GM19035 (cell line): ENCODE measurements at regions not wholly inside any gene's neighbourhood (a gene's known extent, or its start where the extent isn't known, plus 50 kb on each side); places are given as distances from the start of the nearest gene placed in this dataset.
"Not testable (repeated sequence)": the region's sequence is repeated elsewhere in the genome, so short reads cannot be mapped to it uniquely, and the experiment has no call there.

Experiments
- ATAC-seq: cut with Tn5 transposase; IDR thresholded peaks from one replicate; pipeline ENCODE4 v1.9.1; 2021; ENCODE audit not compliant: unreplicated experiment

GRCh38 chr6:80594461-80594860 lies 488.0 kb downstream of the BCKDHB start:
- no peak for ATAC-seq

- ATAC-seq, result no peak
These were observed 486.0 kb downstream of the BCKDHB start for GRCh38 chr6:80592436-80592835.

GRCh38 chr6:80586242-80586641 lies 479.8 kb downstream of the BCKDHB start:
- ATAC-seq, result no peak

- ATAC-seq, result no peak
These were observed 473.0 kb downstream of the BCKDHB start for GRCh38 chr6:80579391-80580023.

GRCh38 chr6:80573320-80573719 lies 466.8 kb downstream of the BCKDHB start:
- not testable (repeated sequence) for ATAC-seq

- ATAC-seq, result peak; percentile 84
These were observed 459.9 kb downstream of the BCKDHB start for GRCh38 chr6:80566361-80566760.

- no peak for ATAC-seq
These were observed 446.7 kb downstream of the BCKDHB start for GRCh38 chr6:80553071-80553740.

- ATAC-seq, result no peak
These were observed 444.3 kb downstream of the BCKDHB start for GRCh38 chr6:80550748-80551147.

- ATAC-seq, result no peak
These were observed 443.8 kb downstream of the BCKDHB start for GRCh38 chr6:80550281-80550680.

- no peak for ATAC-seq
These were observed 442.1 kb downstream of the BCKDHB start for GRCh38 chr6:80548532-80548931.

GRCh38 chr6:80547827-80548226 lies 441.4 kb downstream of the BCKDHB start:
- ATAC-seq, result no peak

- no peak for ATAC-seq
These were observed 438.7 kb downstream of the BCKDHB start for GRCh38 chr6:80544976-80545722.

GRCh38 chr6:80544555-80544954 lies 438.1 kb downstream of the BCKDHB start:
- no peak for ATAC-seq

GRCh38 chr6:80543598-80544222 lies 437.2 kb downstream of the BCKDHB start:
- ATAC-seq, result no peak

GRCh38 chr6:80543151-80543550 lies 436.7 kb downstream of the BCKDHB start:
- no peak for ATAC-seq

GRCh38 chr6:80541886-80542285 lies 435.4 kb downstream of the BCKDHB start:
- no peak for ATAC-seq

GRCh38 chr6:80541181-80541580 lies 434.7 kb downstream of the BCKDHB start:
- no peak for ATAC-seq

GRCh38 chr6:80540700-80541099 lies 434.2 kb downstream of the BCKDHB start:
- ATAC-seq, result no peak

- no peak for ATAC-seq
These were observed 430.9 kb downstream of the BCKDHB start for GRCh38 chr6:80537118-80537972.

- ATAC-seq, result no peak
These were observed 429.6 kb downstream of the BCKDHB start for GRCh38 chr6:80535914-80536565.
